NOMO-1 (cell line): ENCODE measurements at regions not wholly inside any gene's neighbourhood (a gene's known extent, or its start where the extent isn't known, plus 50 kb on each side); places are given as distances from the start of the nearest gene placed in this dataset.
"Not testable (repeated sequence)": the region's sequence is repeated elsewhere in the genome, so short reads cannot be mapped to it uniquely, and the experiment has no call there.

Source experiments
- DNase-seq, 2 experiments: peaks; one replicate each; lab custom pipeline; 2025; ENCODE audit not compliant: unreplicated experiment in 2 of 2; lab: John Stamatoyannopoulos, UW

- DNase-seq, result no peak
These were observed 150.2 kb upstream of the EEA1 start for GRCh38 chr12:93079271-93079670.

GRCh38 chr12:93079976-93080375, 150.9 kb upstream of the EEA1 start:
- DNase-seq, result no peak

GRCh38 chr12:93080452-93080851, 151.4 kb upstream of the EEA1 start:
- DNase-seq, result no peak

GRCh38 chr12:93080994-93081809, 152.1 kb upstream of the EEA1 start:
- no peak for DNase-seq

GRCh38 chr12:93081810-93082165, 152.7 kb upstream of the EEA1 start:
- DNase-seq, result no peak

GRCh38 chr12:93085383-93086287, 156.5 kb upstream of the EEA1 start:
- no peak for DNase-seq

GRCh38 chr12:93086288-93086727, 157.2 kb upstream of the EEA1 start:
- DNase-seq, result no peak

- DNase-seq, result no peak
These were observed 158.9 kb upstream of the EEA1 start for GRCh38 chr12:93087840-93088610.

GRCh38 chr12:93089805-93090569, 160.9 kb upstream of the EEA1 start:
- peak; percentile 72 to 87 for DNase-seq

- peak in 1 of 2 experiments; percentile 7 for DNase-seq
These were observed 161.7 kb upstream of the EEA1 start for GRCh38 chr12:93090731-93091172.

- no peak for DNase-seq
These were observed 163.0 kb upstream of the EEA1 start for GRCh38 chr12:93091886-93092648.

- DNase-seq, result no peak
These were observed 163.5 kb upstream of the EEA1 start for GRCh38 chr12:93092649-93092945.

- no peak for DNase-seq
These were observed 164.1 kb upstream of the EEA1 start for GRCh38 chr12:93093243-93093642.

- not testable (repeated sequence) for DNase-seq
These were observed 165.1 kb upstream of the EEA1 start for GRCh38 chr12:93094222-93094621.

- peak in 1 of 2 experiments; percentile 34 for DNase-seq
These were observed 166.1 kb upstream of the EEA1 start for GRCh38 chr12:93094988-93095737.

GRCh38 chr12:93097417-93097816, 168.3 kb upstream of the EEA1 start:
- no peak for DNase-seq

GRCh38 chr12:93098077-93098476, 169.0 kb upstream of the EEA1 start:
- peak; percentile 87 to 95 for DNase-seq

- no peak for DNase-seq
These were observed 170.7 kb upstream of the EEA1 start for GRCh38 chr12:93099792-93100191.

- DNase-seq, result no peak
These were observed 171.5 kb upstream of the EEA1 start for GRCh38 chr12:93100610-93101009.
